Osteocyte (in vitro differentiated cells): ENCODE measurements at regions not wholly inside any gene's neighbourhood (a gene's known extent, or its start where the extent isn't known, plus 50 kb on each side); places are given as distances from the start of the nearest gene placed in this dataset.

Source experiments
- DNase-seq: peaks from one replicate; pipeline ENCODE4 v3.0.0; 2021; ENCODE audit warnings: mixed read lengths; ENCODE audit not compliant: unreplicated experiment; ENCODE audit errors: extremely low spot score
- H3K27ac Mint-ChIP-seq: one replicate; pipeline ENCODE4 v1.8.0; 2021; ENCODE audit warnings: mild to moderate bottlenecking, mixed read lengths; ENCODE audit not compliant: unreplicated experiment
- H3K27me3 Mint-ChIP-seq: one replicate; pipeline ENCODE4 v1.8.0; 2021; ENCODE audit warnings: mixed read lengths; ENCODE audit not compliant: unreplicated experiment
- H3K36me3 Mint-ChIP-seq: one replicate; pipeline ENCODE4 v1.8.0; 2021; ENCODE audit warnings: mixed read lengths; ENCODE audit not compliant: unreplicated experiment
- H3K4me1 Mint-ChIP-seq: one replicate; pipeline ENCODE4 v1.8.0; 2021; ENCODE audit warnings: mixed read lengths; ENCODE audit not compliant: unreplicated experiment
- H3K4me3 Mint-ChIP-seq: one replicate; pipeline ENCODE4 v1.8.0; 2021; ENCODE audit warnings: mild to moderate bottlenecking, moderate library complexity, mixed read lengths; ENCODE audit not compliant: unreplicated experiment
- H3K9me3 Mint-ChIP-seq: one replicate; pipeline ENCODE4 v1.8.0; 2021; ENCODE audit warnings: mixed read lengths; ENCODE audit not compliant: unreplicated experiment
- CTCF ChIP-seq: fragments of 200-600 bp; sonication (generic); IDR thresholded peaks from 2 replicates; pipeline ENCODE4 v1.5.0; 2021; ENCODE audit warnings: antibody characterized with exemption, mild to moderate bottlenecking, moderate library complexity

GRCh38 chr17:71339206-71339605 is 781.6 kb upstream of the SOX9 start:
- Mint-ChIP-seq H3K27me3 (peaks cover 3% of the 10 kb centered on the region), H3K36me3 (no peaks in the 10 kb centered on the region), H3K27ac (no peak overlapping the region), H3K4me3 (no peak overlapping the region), H3K4me1 (peaks cover 7% of the 10 kb centered on the region), H3K9me3 (no peaks in the 10 kb centered on the region)
- no peak for TF ChIP-seq CTCF
- DNase-seq, result no peak

GRCh38 chr17:71342737-71343136 is 778.1 kb upstream of the SOX9 start:
- Mint-ChIP-seq H3K27ac (no peak overlapping the region), H3K9me3 (no peaks in the 10 kb centered on the region), H3K36me3 (no peaks in the 10 kb centered on the region), H3K4me1 (peaks cover 5% of the 10 kb centered on the region), H3K4me3 (no peak overlapping the region), H3K27me3 (no peaks in the 10 kb centered on the region)
- TF ChIP-seq CTCF, result no peak
- DNase-seq, result no peak

- no peak overlapping the region for H3K4me3 Mint-ChIP-seq
- H3K9me3 Mint-ChIP-seq, result peaks cover 9% of the 10 kb centered on the region
- no peaks in the 10 kb centered on the region for H3K36me3 Mint-ChIP-seq
- TF ChIP-seq CTCF, result no peak
- no peaks in the 10 kb centered on the region for H3K4me1 Mint-ChIP-seq
- peaks cover 2% of the 10 kb centered on the region for H3K27me3 Mint-ChIP-seq
- no peak overlapping the region for H3K27ac Mint-ChIP-seq
- no peak for DNase-seq
Measured at GRCh38 chr17:71349908-71350600, 770.8 kb upstream of the SOX9 start.

GRCh38 chr17:71360301-71360700 is 760.5 kb upstream of the SOX9 start:
- peaks cover 9% of the 10 kb centered on the region for H3K9me3 Mint-ChIP-seq
- no peak overlapping the region for H3K4me3 Mint-ChIP-seq
- peaks cover 11% of the 10 kb centered on the region for H3K4me1 Mint-ChIP-seq
- DNase-seq, result no peak
- no peak for TF ChIP-seq CTCF
- H3K27me3 Mint-ChIP-seq, result no peaks in the 10 kb centered on the region
- H3K36me3 Mint-ChIP-seq, result no peaks in the 10 kb centered on the region
- H3K27ac Mint-ChIP-seq, result no peak overlapping the region

- TF ChIP-seq CTCF, result no peak
- no peaks in the 10 kb centered on the region for H3K36me3 Mint-ChIP-seq
- H3K27me3 Mint-ChIP-seq, result no peaks in the 10 kb centered on the region
- no peak overlapping the region for H3K27ac Mint-ChIP-seq
- no peak overlapping the region for H3K4me3 Mint-ChIP-seq
- DNase-seq, result no peak
- peaks cover 11% of the 10 kb centered on the region for H3K4me1 Mint-ChIP-seq
- H3K9me3 Mint-ChIP-seq, result peaks cover 9% of the 10 kb centered on the region
Measured at GRCh38 chr17:71361656-71362450, 759.0 kb upstream of the SOX9 start.
